ENCODE measurements at regions not wholly inside any gene's neighbourhood (a gene's known extent, or its start where the extent isn't known, plus 50 kb on each side); places are given as distances from the start of the nearest gene placed in this dataset.

DNA sequence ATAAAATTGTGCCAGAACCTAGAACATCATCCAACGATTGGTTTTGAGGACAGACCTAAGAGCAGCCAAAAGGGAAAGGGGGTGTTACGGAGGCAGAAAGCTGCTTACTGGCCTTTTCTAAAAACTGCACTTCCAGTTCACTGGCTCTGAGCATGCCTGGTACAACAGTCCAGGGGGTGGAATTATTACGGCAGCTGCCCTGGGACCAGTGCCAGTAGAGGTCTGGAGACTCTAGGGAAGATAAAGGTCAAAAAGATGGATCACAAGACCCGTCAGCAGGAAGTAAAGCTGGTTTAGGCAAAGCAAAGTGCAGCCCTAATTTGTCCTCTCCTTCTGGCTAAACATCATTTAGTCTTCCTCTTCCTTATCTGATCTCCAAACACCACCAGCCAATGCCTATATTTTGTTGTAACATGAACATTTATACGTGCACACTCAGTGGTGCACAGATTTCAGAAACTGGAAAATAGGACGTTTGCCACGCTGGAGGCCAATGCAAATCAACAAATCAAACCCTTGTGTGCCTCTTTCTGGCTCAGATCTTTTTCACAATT lies 216.4 kb upstream of the DPP6 start:
- Histone ChIP-seq H3K27ac (ENCODE audit: low read length) (no peak overlapping the region), H3K4me1 (ENCODE audit: insufficient read depth, low read length) (no peaks in the 10 kb centered on the region), H3K9ac (ENCODE audit: low read depth, low read length) (no peak overlapping the region), H3K4me3 (ENCODE audit: low read length) (no peak overlapping the region), H3K27me3 (ENCODE audit: insufficient read depth, low read length) (no peaks in the 10 kb centered on the region), H3K36me3 (ENCODE audit: insufficient read depth, low read depth, low read length) (no peaks in the 10 kb centered on the region), H3K9me3 (ENCODE audit: insufficient read depth, low read depth, low read length) (no peaks in the 10 kb centered on the region)

DNA sequence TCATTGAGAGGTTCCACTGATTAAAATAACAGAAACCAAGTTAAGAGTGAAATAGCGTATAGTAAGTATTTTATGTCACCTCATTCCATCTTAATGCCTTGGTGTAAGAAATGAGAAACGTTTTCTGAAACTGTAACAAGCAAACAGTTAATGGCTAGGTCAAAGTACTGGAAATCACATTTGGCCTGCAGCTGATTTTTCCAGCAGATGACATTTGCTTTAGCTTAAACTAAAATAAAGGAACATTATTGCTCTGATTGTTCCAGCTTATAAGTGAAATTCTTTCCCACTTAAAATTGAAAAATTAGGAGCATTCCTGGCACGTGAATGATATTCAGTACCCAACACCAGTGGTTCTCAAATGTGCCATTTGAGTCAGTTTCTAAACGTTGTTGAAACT lies 213.6 kb upstream of the DPP6 start:
- Histone ChIP-seq H3K9me3 (ENCODE audit: insufficient read depth, low read depth, low read length) (peaks cover 6% of the 10 kb centered on the region; the same call in 1 of the 2 replicates), H3K4me3 (ENCODE audit: low read length) (no peak overlapping the region), H3K36me3 (ENCODE audit: insufficient read depth, low read depth, low read length) (no peaks in the 10 kb centered on the region), H3K27me3 (ENCODE audit: insufficient read depth, low read length) (no peaks in the 10 kb centered on the region), H3K9ac (ENCODE audit: low read depth, low read length) (no peak overlapping the region), H3K27ac (ENCODE audit: low read length) (no peak overlapping the region), H3K4me1 (ENCODE audit: insufficient read depth, low read length) (no peaks in the 10 kb centered on the region)

DNA sequence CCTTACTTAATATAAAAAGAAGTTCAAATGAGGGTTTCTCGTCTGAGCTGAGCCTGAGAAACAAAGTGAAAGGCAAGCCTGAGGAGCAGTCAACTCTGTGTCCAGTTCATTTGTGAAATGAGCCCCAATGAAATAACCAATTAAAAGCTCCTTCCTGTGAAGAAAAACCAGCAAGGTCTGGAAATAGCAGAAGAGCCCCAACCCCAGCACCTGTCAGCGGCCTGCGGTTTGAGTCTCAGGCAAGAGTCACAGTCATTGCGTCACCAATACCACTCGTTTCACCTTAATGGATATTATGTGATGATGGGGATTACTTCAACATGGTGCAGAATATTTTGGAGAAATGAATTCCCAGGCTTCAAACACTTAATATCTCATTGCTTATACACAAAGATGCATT lies 211.3 kb upstream of the DPP6 start:
- Histone ChIP-seq H3K9ac (ENCODE audit: low read depth, low read length) (no peak overlapping the region), H3K4me3 (ENCODE audit: low read length) (no peak overlapping the region), H3K36me3 (ENCODE audit: insufficient read depth, low read depth, low read length) (no peaks in the 10 kb centered on the region), H3K27ac (ENCODE audit: low read length) (no peak overlapping the region), H3K9me3 (ENCODE audit: insufficient read depth, low read depth, low read length) (peaks cover 15% of the 10 kb centered on the region), H3K27me3 (ENCODE audit: insufficient read depth, low read length) (no peaks in the 10 kb centered on the region), H3K4me1 (ENCODE audit: insufficient read depth, low read length) (no peaks in the 10 kb centered on the region)

DNA sequence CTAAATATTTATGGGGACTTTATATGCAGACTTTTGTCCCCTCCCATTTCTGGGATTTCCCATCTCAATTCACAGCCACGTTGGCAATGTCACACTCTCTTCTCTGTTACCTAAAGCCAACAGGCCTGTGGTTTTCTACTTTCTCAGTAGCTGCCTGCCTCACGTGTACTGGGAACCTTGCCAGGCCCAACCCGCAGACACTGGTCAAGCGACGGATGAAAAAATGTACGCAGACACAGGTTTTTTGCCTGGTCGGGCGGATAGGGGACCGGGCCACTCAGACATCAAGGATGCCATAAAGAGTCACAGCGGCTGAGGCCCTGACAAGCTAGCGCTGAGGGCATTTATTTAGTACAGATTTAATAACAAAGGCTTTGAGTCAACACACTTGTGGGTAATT lies 204.4 kb upstream of the DPP6 start:
- H3K4me1 ChIP-seq (ENCODE audit: insufficient read depth, low read length) = no peaks in the 10 kb centered on the region
- H3K27ac ChIP-seq (ENCODE audit: low read length) = no peak overlapping the region
- no peaks in the 10 kb centered on the region for H3K36me3 ChIP-seq (ENCODE audit: insufficient read depth, low read depth, low read length)
- H3K9me3 ChIP-seq (ENCODE audit: insufficient read depth, low read depth, low read length) = peaks cover 14% of the 10 kb centered on the region
- H3K4me3 ChIP-seq (ENCODE audit: low read length) = no peak overlapping the region
- no peak overlapping the region for H3K9ac ChIP-seq (ENCODE audit: low read depth, low read length)
- H3K27me3 ChIP-seq (ENCODE audit: insufficient read depth, low read length) = no peaks in the 10 kb centered on the region

DNA sequence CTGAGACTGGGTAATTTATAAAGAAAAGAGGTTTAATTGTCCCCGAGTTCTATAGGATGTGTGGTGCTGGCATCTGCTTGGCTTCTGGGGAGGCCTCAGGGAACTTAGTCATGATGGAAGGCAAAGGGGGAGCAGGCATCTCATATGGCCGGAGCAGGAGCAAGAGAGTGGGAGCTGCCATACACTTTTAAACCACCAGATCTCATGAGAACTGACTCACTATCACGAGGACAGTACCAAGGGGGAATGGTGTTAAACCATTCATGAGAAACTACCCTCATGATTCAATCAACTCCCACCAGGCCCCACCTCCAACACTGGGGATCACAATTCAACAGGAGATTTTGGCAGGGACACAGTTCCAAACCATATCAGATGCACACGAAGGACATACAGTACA lies 199.9 kb upstream of the DPP6 start:
- Histone ChIP-seq H3K4me1 (ENCODE audit: insufficient read depth, low read length) (no peaks in the 10 kb centered on the region), H3K36me3 (ENCODE audit: insufficient read depth, low read depth, low read length) (no peaks in the 10 kb centered on the region), H3K4me3 (ENCODE audit: low read length) (no peak overlapping the region), H3K27ac (ENCODE audit: low read length) (no peak overlapping the region), H3K9me3 (ENCODE audit: insufficient read depth, low read depth, low read length) (peaks cover 5% of the 10 kb centered on the region), H3K27me3 (ENCODE audit: insufficient read depth, low read length) (no peaks in the 10 kb centered on the region), H3K9ac (ENCODE audit: low read depth, low read length) (no peak overlapping the region)

DNA sequence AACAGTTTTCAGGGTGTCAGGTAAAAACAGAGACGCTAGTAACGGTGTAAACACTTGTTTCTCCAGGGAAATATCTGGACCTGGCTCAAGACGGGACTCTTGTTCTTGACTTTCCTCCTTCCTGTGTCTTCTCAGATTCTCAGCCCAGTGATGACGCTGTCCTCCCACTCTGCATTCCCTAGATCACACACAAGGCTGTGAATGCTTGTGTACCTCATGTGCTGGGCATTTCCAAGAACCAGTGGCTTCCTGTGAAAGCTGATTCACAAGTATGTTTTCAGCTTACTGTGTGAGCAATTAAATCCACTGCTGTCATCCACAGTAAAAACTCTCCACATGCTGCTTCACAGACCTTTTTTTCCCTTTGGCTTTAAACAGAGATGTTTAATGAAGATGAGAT lies 193.8 kb upstream of the DPP6 start:
- Histone ChIP-seq H3K27ac (ENCODE audit: low read length) (no peak overlapping the region), H3K9ac (ENCODE audit: low read depth, low read length) (no peak overlapping the region), H3K36me3 (ENCODE audit: insufficient read depth, low read depth, low read length) (no peaks in the 10 kb centered on the region), H3K4me3 (ENCODE audit: low read length) (no peak overlapping the region), H3K9me3 (ENCODE audit: insufficient read depth, low read depth, low read length) (peaks cover 1% of the 10 kb centered on the region), H3K4me1 (ENCODE audit: insufficient read depth, low read length) (peaks cover 6% of the 10 kb centered on the region; the same call in 1 of the 2 replicates), H3K27me3 (ENCODE audit: insufficient read depth, low read length) (no peaks in the 10 kb centered on the region)

DNA sequence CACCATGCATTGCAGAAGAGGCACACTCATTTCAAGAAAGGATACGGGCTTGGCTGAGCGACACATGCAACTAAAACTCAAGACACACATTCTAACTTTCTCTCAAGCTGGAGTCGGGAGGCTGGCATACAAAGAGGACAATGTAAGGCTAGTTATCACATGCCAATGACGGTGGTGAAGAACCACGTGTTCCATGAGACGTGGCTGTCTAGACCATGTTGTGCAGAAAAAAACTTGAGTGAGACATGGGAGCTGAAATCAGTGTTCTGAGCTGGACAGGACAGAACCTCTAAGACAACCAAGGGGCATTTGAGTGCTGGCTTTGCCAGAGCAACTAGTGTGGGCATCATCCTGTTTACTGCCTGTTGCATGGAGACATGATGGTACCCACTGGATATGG lies 193.0 kb upstream of the DPP6 start:
- no peak overlapping the region for H3K9ac ChIP-seq (ENCODE audit: low read depth, low read length)
- no peak overlapping the region for H3K27ac ChIP-seq (ENCODE audit: low read length)
- H3K9me3 ChIP-seq (ENCODE audit: insufficient read depth, low read depth, low read length) = no peaks in the 10 kb centered on the region; the same call in 1 of the 2 replicates
- no peak overlapping the region for H3K4me3 ChIP-seq (ENCODE audit: low read length)
- no peaks in the 10 kb centered on the region for H3K36me3 ChIP-seq (ENCODE audit: insufficient read depth, low read depth, low read length)
- H3K4me1 ChIP-seq (ENCODE audit: insufficient read depth, low read length) = peaks cover 6% of the 10 kb centered on the region; the same call in 1 of the 2 replicates
- no peaks in the 10 kb centered on the region for H3K27me3 ChIP-seq (ENCODE audit: insufficient read depth, low read length)

DNA sequence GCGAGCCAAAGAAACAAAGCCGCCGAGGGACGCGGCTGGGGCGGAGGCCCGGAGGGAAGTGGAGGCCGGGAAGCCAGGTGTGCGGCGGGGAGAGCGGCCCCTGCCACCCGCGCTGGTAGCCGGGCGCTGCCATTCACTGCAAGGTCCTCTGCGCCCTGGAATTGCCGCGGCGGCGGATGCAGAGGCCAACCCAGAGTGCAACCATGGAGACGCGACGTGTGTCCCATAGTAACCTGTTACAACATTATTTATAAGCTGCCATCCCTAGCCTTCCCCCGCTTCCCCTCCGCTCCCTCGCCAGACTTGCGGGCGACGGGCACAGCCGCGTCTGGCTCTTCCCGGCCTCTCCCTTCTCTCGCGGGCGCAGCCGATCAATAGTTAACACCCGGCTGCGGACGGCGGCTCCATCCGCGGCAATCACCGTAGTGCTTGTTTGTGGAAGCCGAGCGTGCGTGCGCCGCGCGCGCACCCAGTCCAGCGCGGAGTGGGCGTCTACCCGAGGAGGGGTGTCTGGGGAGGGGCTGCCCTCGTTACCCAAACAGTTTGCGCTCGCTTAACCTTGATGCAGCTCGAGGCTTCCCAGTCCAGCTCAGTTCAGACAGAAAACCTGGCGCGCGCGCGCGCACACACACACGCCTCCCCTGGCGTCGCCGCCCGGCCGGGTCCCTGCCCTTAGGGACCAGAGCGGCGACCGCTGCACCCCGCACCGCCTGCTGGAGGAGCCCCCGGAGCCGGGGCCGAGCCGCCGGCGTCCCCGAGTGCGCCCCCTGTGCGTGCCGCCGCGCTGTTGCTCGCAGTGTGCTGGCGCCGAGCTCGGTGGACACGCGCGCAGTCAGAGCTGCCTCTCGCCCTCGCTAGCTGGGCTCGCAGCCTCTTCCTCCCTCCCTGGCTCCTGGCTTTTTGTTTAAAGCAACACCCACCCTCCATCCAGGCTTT lies 165.4 kb upstream of the DPP6 start:
- H3K27me3 ChIP-seq (ENCODE audit: insufficient read depth, low read length) = peaks cover 66% of the 10 kb centered on the region
- no peak overlapping the region for H3K27ac ChIP-seq (ENCODE audit: low read length)
- H3K9me3 ChIP-seq (ENCODE audit: insufficient read depth, low read depth, low read length) = no peaks in the 10 kb centered on the region
- H3K9ac ChIP-seq (ENCODE audit: low read depth, low read length) = no peak overlapping the region; the same call in 1 of the 2 replicates
- peak overlapping the region; percentile 73 for H3K4me3 ChIP-seq (ENCODE audit: low read length)
- H3K4me1 ChIP-seq (ENCODE audit: insufficient read depth, low read length) = no peaks in the 10 kb centered on the region
- no peaks in the 10 kb centered on the region for H3K36me3 ChIP-seq (ENCODE audit: insufficient read depth, low read depth, low read length)

DNA sequence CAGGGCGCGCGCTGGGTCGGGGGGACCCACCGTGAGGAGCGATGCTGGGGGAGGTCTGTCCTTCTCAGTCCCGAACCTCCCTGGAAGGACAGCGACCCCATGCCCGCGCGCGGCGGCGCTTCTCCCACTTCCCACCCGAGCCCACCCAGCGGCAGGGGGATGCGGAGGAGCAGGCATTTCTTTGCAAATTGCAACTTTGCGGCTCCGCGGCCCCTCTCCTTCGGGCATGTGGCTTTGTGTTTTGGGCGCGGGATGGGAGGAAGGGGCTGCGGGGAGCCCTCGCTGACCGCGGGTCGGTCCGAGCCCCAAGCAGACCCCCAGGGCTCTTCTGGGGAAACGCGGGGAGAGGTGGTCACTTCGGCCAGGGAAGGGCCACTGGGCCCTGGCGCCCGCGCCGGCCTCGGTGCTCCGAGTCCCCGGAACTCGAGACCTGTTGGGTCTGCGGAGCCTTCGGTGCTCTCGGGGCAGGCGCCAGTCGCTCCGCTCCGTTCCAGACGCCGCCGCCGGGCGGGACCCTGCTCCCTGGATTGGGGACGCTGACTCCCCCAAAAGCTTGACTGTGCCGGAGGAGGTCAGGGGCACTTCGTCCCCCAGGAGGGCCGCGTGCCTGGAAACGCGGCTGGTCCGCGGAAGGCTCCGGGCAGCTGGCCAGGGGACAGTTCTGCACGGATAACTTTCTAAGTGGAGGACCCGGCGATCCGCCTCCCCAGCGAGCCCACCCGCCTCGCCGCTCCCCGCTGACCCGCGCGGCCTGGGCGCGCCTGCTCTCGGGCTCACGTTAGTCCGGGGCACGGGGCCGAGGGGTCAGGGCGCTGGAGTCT lies 164.2 kb upstream of the DPP6 start:
- H3K9ac ChIP-seq (ENCODE audit: low read depth, low read length) = no peak overlapping the region; the same call in 1 of the 2 replicates
- H3K4me3 ChIP-seq (ENCODE audit: low read length) = peak overlapping the region; percentile 73
- H3K36me3 ChIP-seq (ENCODE audit: insufficient read depth, low read depth, low read length) = no peaks in the 10 kb centered on the region
- H3K4me1 ChIP-seq (ENCODE audit: insufficient read depth, low read length) = no peaks in the 10 kb centered on the region
- H3K27ac ChIP-seq (ENCODE audit: low read length) = no peak overlapping the region
- no peaks in the 10 kb centered on the region for H3K9me3 ChIP-seq (ENCODE audit: insufficient read depth, low read depth, low read length)
- H3K27me3 ChIP-seq (ENCODE audit: insufficient read depth, low read length) = peaks cover 59% of the 10 kb centered on the region

DNA sequence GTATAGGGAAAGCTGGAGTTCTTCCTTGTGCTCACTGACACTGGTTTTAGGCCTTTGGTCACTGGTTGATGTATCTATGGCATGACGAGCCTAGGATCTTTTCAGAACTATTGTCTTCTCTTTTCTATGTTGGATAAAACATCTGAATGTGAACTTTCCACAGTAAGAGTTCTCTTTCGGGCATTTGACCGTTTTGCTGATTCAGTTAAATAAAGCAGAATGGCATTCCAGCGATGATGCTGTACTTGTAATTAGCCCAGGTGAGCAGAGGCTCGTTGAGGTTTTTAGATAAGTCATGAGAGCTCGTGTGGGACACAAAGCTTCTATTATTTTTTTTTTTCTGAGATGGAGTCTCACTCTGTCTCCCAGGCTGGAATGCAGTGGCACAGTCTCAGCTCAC lies 160.2 kb upstream of the DPP6 start:
- H3K27ac ChIP-seq (ENCODE audit: low read length) = no peak overlapping the region
- H3K36me3 ChIP-seq (ENCODE audit: insufficient read depth, low read depth, low read length) = no peaks in the 10 kb centered on the region
- H3K4me3 ChIP-seq (ENCODE audit: low read length) = no peak overlapping the region
- H3K9me3 ChIP-seq (ENCODE audit: insufficient read depth, low read depth, low read length) = no peaks in the 10 kb centered on the region
- H3K4me1 ChIP-seq (ENCODE audit: insufficient read depth, low read length) = no peaks in the 10 kb centered on the region
- no peak overlapping the region for H3K9ac ChIP-seq (ENCODE audit: low read depth, low read length)
- peaks cover 37% of the 10 kb centered on the region for H3K27me3 ChIP-seq (ENCODE audit: insufficient read depth, low read length)

DNA sequence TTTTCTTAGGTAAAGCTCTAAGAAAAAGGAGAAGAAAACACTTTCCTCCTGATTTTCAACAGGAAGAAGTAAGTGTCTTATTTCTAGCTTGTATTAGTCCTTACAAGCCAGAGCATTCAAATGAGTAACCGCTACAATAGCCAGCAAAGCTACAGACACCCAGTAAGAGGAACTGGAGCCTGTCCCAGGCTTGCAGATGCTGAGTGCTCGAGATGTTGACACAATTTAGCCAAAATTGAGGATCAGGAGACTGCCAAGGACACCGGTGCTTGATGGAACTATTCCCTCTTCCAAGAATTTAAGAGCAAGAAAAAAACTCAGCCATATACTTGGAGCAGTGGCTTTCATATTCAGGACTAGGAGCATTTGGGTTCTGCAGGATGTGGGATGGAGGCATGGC lies 149.3 kb upstream of the DPP6 start:
- H3K27me3 ChIP-seq (ENCODE audit: insufficient read depth, low read length) = no peaks in the 10 kb centered on the region
- no peak overlapping the region for H3K4me3 ChIP-seq (ENCODE audit: low read length)
- no peaks in the 10 kb centered on the region for H3K36me3 ChIP-seq (ENCODE audit: insufficient read depth, low read depth, low read length)
- H3K27ac ChIP-seq (ENCODE audit: low read length) = no peak overlapping the region
- H3K4me1 ChIP-seq (ENCODE audit: insufficient read depth, low read length) = no peaks in the 10 kb centered on the region
- H3K9me3 ChIP-seq (ENCODE audit: insufficient read depth, low read depth, low read length) = no peaks in the 10 kb centered on the region; the same call in 1 of the 2 replicates
- no peak overlapping the region for H3K9ac ChIP-seq (ENCODE audit: low read depth, low read length)

Data from iPS-20b (cell line).